SK-N-SH treated with all-trans-retinoic acid at 6 μM for 48 hours (cell line): ENCODE measurements at regions not wholly inside any gene's neighbourhood (a gene's known extent, or its start where the extent isn't known, plus 50 kb on each side); places are given as distances from the start of the nearest gene placed in this dataset.

Source experiments
- ATAC-seq: fragments of 200-7000 bp; cut with Tn5 transposase; 3 replicates; pipeline ENCODE4 v1.9.1; 2020; ENCODE audit warnings: mild to moderate bottlenecking, moderate library complexity
- ARNTL ChIP-seq: fragments of 450-650 bp; formaldehyde crosslinking; IDR thresholded peaks from 2 replicates; pipeline ENCODE4 v1.5.0; 2020; ENCODE audit warnings: low read depth, mild to moderate bottlenecking, moderate library complexity, borderline replicate concordance
- BACH2 ChIP-seq: fragments of 250-450 bp; sonication (Bioruptor Pico); IDR thresholded peaks from 2 replicates; pipeline ENCODE4 v1.9.0; 2021; ENCODE audit warnings: mild to moderate bottlenecking, borderline replicate concordance
- CSDC2 ChIP-seq: fragments of 250-450 bp; sonication (Bioruptor Pico); IDR thresholded peaks from 2 replicates; pipeline ENCODE4 v1.5.0; 2020; ENCODE audit warnings: mild to moderate bottlenecking, moderate library complexity
- ESRRG ChIP-seq: fragments of 250-450 bp; sonication (Bioruptor Pico); IDR thresholded peaks from 2 replicates; pipeline ENCODE4 v1.6.1; 2021; ENCODE audit warnings: mild to moderate bottlenecking
- GLIS3 ChIP-seq: fragments of 250-450 bp; sonication (Bioruptor Pico); IDR thresholded peaks from 2 replicates; pipeline ENCODE4 v1.5.0; 2020; ENCODE audit warnings: mild to moderate bottlenecking, moderate library complexity
- ISL1 ChIP-seq: fragments of 250-450 bp; sonication (Bioruptor Pico); IDR thresholded peaks from 2 replicates; pipeline ENCODE4 v2.1.2; 2022; ENCODE audit warnings: mild to moderate bottlenecking, moderate library complexity
- OSR1 ChIP-seq: fragments of 250-450 bp; sonication (Bioruptor Pico); IDR thresholded peaks from 2 replicates; pipeline ENCODE4 v1.8.0; 2022; ENCODE audit warnings: moderate library complexity, mild to moderate bottlenecking, inconsistent platforms
- PPARA ChIP-seq: fragments of 250-450 bp; sonication (Bioruptor Pico); IDR thresholded peaks from 2 replicates; pipeline ENCODE4 v1.5.0; 2020; ENCODE audit warnings: mild to moderate bottlenecking, borderline replicate concordance
- RARB ChIP-seq: fragments of 250-450 bp; sonication (Bioruptor Pico); IDR thresholded peaks from 2 replicates; pipeline ENCODE4 v1.8.0; 2021; ENCODE audit warnings: mild to moderate bottlenecking, moderate library complexity
- SNAI2 ChIP-seq: fragments of 250-450 bp; sonication (Bioruptor Pico); IDR thresholded peaks from 2 replicates; pipeline ENCODE4 v1.5.0; 2020; ENCODE audit warnings: mild to moderate bottlenecking, moderate library complexity
- TCF4 ChIP-seq: fragments of 250-450 bp; sonication (Bioruptor Pico); IDR thresholded peaks from 2 replicates; pipeline ENCODE4 v1.8.0; 2021; ENCODE audit warnings: mild to moderate bottlenecking, moderate library complexity, borderline replicate concordance
- TOX ChIP-seq: fragments of 250-450 bp; sonication (Bioruptor Pico); IDR thresholded peaks from 2 replicates; pipeline ENCODE4 v1.8.0; 2021; ENCODE audit warnings: mild to moderate bottlenecking, moderate library complexity, borderline replicate concordance
- ZC3H10 ChIP-seq: fragments of 250-450 bp; sonication (Bioruptor Pico); IDR thresholded peaks from 2 replicates; pipeline ENCODE4 v1.5.1; 2021; ENCODE audit warnings: mild to moderate bottlenecking, moderate library complexity
- ZFP3 ChIP-seq: fragments of 250-450 bp; sonication (Bioruptor Pico); IDR thresholded peaks from 2 replicates; pipeline ENCODE4 v1.5.0; 2020; ENCODE audit warnings: mild to moderate bottlenecking, moderate library complexity
- ZFP30 ChIP-seq: fragments of 450-650 bp; formaldehyde crosslinking; IDR thresholded peaks from 2 replicates; pipeline ENCODE4 v1.5.0; 2022; ENCODE audit warnings: mild to moderate bottlenecking, moderate library complexity
- ZNF565 ChIP-seq: fragments of 450-650 bp; formaldehyde crosslinking; conservative IDR thresholded peaks from 2 replicates; pipeline ENCODE4 v1.5.0; 2020; ENCODE audit warnings: low read depth, mild to moderate bottlenecking, moderate library complexity
- ZNF70 ChIP-seq: fragments of 450-650 bp; formaldehyde crosslinking; IDR thresholded peaks from 2 replicates; pipeline ENCODE4 v1.5.0; 2020; ENCODE audit warnings: mild to moderate bottlenecking, moderate library complexity
- ZNF8 ChIP-seq: fragments of 450-650 bp; formaldehyde crosslinking; IDR thresholded peaks from 2 replicates; pipeline ENCODE4 v1.5.0; 2020; ENCODE audit warnings: mild to moderate bottlenecking, moderate library complexity
- TF ChIP-seq, protein P1 (sequence below): fragments of 250-450 bp; sonication (Bioruptor Pico); IDR thresholded peaks from 2 replicates; pipeline ENCODE4 v1.8.0; 2021; ENCODE audit warnings: low read depth, mild to moderate bottlenecking, moderate library complexity, borderline replicate concordance
- TF ChIP-seq, protein P2 (sequence below): fragments of 250-450 bp; sonication (Bioruptor Pico); IDR thresholded peaks from 2 replicates; pipeline ENCODE4 v1.5.0; 2020; ENCODE audit warnings: mild to moderate bottlenecking, moderate library complexity
- TF ChIP-seq, protein P3 (sequence below): fragments of 250-450 bp; sonication (Bioruptor Pico); IDR thresholded peaks from 2 replicates; pipeline ENCODE4 v1.8.0; 2020; ENCODE audit warnings: mild to moderate bottlenecking, moderate library complexity, borderline replicate concordance
- TF ChIP-seq, protein P4 (sequence below): fragments of 250-450 bp; sonication (Bioruptor Pico); IDR thresholded peaks from 2 replicates; pipeline ENCODE4 v1.5.1; 2020; ENCODE audit warnings: low read depth, mild to moderate bottlenecking, moderate library complexity

DNA sequence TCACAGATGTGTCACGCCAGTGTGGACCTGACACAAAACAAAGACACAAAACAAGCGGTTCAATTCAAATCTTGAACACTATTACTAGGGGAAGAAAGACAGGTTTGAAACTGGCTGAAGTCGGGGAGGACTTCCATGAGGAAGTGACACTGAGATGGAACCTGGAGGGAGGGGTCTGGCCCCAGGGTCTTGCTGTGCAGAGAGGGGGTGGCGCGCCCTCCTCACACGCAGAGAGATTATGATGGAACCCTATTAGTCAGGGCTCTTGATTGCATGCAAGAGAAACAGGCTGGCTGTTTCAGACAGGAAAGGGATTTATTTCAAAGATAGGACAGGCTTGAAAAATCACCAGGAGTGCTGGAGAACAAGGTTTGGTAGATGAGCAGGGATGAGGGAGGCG, 363.6 kb upstream of the HS6ST1 start:
- TF ChIP-seq TCF4 = no peak
- TF ChIP-seq ISL1 (CRISPR knock-in tag) = no peak
- TF ChIP-seq TOX = no peak
- TF ChIP-seq RARB = no peak
- TF ChIP-seq, protein P1, sequence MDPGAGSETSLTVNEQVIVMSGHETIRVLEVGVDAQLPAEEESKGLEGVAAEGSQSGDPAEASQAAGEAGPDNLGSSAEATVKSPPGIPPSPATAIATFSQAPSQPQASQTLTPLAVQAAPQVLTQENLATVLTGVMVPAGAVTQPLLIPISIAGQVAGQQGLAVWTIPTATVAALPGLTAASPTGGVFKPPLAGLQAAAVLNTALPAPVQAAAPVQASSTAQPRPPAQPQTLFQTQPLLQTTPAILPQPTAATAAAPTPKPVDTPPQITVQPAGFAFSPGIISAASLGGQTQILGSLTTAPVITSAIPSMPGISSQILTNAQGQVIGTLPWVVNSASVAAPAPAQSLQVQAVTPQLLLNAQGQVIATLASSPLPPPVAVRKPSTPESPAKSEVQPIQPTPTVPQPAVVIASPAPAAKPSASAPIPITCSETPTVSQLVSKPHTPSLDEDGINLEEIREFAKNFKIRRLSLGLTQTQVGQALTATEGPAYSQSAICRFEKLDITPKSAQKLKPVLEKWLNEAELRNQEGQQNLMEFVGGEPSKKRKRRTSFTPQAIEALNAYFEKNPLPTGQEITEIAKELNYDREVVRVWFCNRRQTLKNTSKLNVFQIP (CRISPR knock-in tag) = no peak
- no peak for TF ChIP-seq ARNTL (CRISPR knock-in tag)
- no peak for TF ChIP-seq ZNF565 (CRISPR knock-in tag)
- TF ChIP-seq GLIS3 (CRISPR knock-in tag) = no peak
- no peak for TF ChIP-seq CSDC2 (CRISPR knock-in tag)
- no peak for TF ChIP-seq OSR1 (CRISPR knock-in tag)
- TF ChIP-seq BACH2 (CRISPR knock-in tag) = no peak
- TF ChIP-seq, protein P2, sequence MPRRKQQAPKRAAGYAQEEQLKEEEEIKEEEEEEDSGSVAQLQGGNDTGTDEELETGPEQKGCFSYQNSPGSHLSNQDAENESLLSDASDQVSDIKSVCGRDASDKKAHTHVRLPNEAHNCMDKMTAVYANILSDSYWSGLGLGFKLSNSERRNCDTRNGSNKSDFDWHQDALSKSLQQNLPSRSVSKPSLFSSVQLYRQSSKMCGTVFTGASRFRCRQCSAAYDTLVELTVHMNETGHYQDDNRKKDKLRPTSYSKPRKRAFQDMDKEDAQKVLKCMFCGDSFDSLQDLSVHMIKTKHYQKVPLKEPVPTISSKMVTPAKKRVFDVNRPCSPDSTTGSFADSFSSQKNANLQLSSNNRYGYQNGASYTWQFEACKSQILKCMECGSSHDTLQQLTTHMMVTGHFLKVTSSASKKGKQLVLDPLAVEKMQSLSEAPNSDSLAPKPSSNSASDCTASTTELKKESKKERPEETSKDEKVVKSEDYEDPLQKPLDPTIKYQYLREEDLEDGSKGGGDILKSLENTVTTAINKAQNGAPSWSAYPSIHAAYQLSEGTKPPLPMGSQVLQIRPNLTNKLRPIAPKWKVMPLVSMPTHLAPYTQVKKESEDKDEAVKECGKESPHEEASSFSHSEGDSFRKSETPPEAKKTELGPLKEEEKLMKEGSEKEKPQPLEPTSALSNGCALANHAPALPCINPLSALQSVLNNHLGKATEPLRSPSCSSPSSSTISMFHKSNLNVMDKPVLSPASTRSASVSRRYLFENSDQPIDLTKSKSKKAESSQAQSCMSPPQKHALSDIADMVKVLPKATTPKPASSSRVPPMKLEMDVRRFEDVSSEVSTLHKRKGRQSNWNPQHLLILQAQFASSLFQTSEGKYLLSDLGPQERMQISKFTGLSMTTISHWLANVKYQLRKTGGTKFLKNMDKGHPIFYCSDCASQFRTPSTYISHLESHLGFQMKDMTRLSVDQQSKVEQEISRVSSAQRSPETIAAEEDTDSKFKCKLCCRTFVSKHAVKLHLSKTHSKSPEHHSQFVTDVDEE (CRISPR knock-in tag) = no peak
- no peak for TF ChIP-seq ZNF70 (CRISPR knock-in tag)
- no peak for TF ChIP-seq ZNF8 (CRISPR knock-in tag)
- TF ChIP-seq PPARA (CRISPR knock-in tag) = no peak
- TF ChIP-seq, protein P3, sequence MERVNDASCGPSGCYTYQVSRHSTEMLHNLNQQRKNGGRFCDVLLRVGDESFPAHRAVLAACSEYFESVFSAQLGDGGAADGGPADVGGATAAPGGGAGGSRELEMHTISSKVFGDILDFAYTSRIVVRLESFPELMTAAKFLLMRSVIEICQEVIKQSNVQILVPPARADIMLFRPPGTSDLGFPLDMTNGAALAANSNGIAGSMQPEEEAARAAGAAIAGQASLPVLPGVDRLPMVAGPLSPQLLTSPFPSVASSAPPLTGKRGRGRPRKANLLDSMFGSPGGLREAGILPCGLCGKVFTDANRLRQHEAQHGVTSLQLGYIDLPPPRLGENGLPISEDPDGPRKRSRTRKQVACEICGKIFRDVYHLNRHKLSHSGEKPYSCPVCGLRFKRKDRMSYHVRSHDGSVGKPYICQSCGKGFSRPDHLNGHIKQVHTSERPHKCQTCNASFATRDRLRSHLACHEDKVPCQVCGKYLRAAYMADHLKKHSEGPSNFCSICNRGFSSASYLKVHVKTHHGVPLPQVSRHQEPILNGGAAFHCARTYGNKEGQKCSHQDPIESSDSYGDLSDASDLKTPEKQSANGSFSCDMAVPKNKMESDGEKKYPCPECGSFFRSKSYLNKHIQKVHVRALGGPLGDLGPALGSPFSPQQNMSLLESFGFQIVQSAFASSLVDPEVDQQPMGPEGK (CRISPR knock-in tag) = no peak
- no peak for TF ChIP-seq ZFP30
- no peak for ATAC-seq

DNA sequence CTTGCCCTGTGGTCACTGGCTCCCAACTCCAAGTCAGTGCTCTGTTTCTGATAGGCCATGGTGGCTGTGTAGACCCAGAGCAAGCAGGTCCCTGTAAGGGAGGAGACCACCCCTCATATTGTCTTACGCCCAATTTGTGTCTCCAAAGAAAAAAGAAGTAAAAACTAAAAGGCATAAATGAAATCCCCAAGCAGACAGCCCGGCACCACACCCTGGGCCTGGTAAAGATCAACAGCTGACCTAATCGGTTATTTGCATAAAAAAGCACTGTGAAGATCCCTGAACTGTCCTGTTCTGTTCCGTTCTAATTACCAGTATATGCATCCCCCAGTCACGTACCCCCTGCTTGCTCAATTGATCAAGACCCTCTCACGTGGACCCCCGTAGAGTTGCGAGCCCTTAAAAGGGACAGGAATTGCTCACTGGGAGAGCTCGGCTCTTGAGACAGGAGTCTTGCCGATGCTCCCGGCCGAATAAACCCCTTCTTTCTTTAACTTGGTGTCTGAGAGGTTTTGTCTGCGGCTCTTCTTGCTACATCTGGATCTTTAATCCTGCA, 364.1 kb upstream of the HS6ST1 start:
- TF ChIP-seq OSR1 (CRISPR knock-in tag) (no peak), ZNF8 (CRISPR knock-in tag) (no peak), ZC3H10 (no peak), ISL1 (CRISPR knock-in tag) (no peak), SNAI2 (CRISPR knock-in tag) (no peak), BACH2 (CRISPR knock-in tag) (no peak)
- TF ChIP-seq, protein P2 (CRISPR knock-in tag) = no peak
- ATAC-seq = no peak

DNA sequence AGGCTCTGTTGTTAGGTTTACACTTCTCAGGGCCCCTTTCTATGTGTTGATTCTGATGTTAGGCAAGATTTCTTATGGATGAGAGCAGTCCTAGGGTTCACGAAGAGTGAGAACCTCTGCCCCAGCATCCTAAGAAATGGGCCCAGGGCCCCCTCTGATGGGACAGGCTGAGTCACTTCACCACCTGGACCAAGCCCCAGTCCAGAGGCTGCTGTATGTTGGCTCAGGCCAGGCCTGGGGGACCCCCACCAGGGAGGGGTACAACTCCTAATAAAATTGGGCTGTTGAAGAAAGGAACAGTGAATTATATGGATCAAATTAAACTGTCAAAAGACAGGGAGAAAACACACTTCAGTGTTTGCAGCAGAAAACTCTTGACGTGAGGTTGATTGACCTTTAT, 365.9 kb upstream of the HS6ST1 start:
- ATAC-seq = no peak
- TF ChIP-seq PPARA (CRISPR knock-in tag) = no peak
- TF ChIP-seq, protein P4, sequence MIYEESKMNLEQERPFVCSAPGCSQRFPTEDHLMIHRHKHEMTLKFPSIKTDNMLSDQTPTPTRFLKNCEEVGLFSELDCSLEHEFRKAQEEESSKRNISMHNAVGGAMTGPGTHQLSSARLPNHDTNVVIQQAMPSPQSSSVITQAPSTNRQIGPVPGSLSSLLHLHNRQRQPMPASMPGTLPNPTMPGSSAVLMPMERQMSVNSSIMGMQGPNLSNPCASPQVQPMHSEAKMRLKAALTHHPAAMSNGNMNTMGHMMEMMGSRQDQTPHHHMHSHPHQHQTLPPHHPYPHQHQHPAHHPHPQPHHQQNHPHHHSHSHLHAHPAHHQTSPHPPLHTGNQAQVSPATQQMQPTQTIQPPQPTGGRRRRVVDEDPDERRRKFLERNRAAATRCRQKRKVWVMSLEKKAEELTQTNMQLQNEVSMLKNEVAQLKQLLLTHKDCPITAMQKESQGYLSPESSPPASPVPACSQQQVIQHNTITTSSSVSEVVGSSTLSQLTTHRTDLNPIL (CRISPR knock-in tag) = no peak
- no peak for TF ChIP-seq ZC3H10
- no peak for TF ChIP-seq CSDC2 (CRISPR knock-in tag)
- TF ChIP-seq ZNF8 (CRISPR knock-in tag) = no peak
- TF ChIP-seq ZFP3 (CRISPR knock-in tag) = no peak
- TF ChIP-seq, protein P2 (CRISPR knock-in tag) = no peak
- TF ChIP-seq BACH2 (CRISPR knock-in tag) = no peak
- no peak for TF ChIP-seq ZNF565 (CRISPR knock-in tag)
- TF ChIP-seq GLIS3 (CRISPR knock-in tag) = no peak
- TF ChIP-seq ESRRG (CRISPR knock-in tag) = no peak
- TF ChIP-seq, all 23 proteins: peak for 0
